UCSD-AML1 (cell line): ENCODE measurements at regions not wholly inside any gene's neighbourhood (a gene's known extent, or its start where the extent isn't known, plus 50 kb on each side); places are given as distances from the start of the nearest gene placed in this dataset.
"Not testable (repeated sequence)": the region's sequence is repeated elsewhere in the genome, so short reads cannot be mapped to it uniquely, and the experiment has no call there.

Experiments used
- DNase-seq: peaks from one replicate; lab custom pipeline; 2025; ENCODE audit not compliant: unreplicated experiment; lab: John Stamatoyannopoulos, UW

GRCh38 chr16:49939495-49939894 is 83.6 kb upstream of the ZNF423 start:
- no peak for DNase-seq

GRCh38 chr16:49940464-49941224 is 84.4 kb upstream of the CNEP1R1 start:
- no peak for DNase-seq

GRCh38 chr16:49944221-49944620 is 80.8 kb upstream of the CNEP1R1 start:
- DNase-seq, result no peak

- DNase-seq, result no peak
Observed at GRCh38 chr16:49947907-49948678, 76.9 kb upstream of the CNEP1R1 start.

- peak; percentile 28 for DNase-seq
Observed at GRCh38 chr16:49951574-49952195, 73.3 kb upstream of the CNEP1R1 start.

DNA sequence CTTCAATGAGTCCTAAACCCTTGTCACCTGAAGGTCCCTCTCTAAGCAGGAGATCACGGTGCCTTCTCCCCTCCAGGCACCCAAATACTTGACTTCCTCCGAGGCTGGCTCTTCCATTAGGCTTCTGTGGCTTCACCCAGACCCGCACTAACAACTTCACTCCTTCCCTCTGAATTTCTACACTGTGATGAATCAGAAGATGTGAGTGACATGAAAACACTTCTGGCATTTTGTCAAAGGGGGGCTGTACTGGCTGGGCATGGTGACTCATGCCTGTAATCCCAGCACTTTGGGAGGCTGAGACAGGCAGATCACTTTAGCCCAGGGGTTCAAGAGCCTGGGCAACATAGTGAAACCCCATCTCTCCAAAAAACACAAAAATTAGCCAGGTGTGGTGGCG is 72.6 kb upstream of the CNEP1R1 start:
- DNase-seq, result no peak

- no peak for DNase-seq
Observed at GRCh38 chr16:49953090-49953489, 71.9 kb upstream of the CNEP1R1 start.

DNA sequence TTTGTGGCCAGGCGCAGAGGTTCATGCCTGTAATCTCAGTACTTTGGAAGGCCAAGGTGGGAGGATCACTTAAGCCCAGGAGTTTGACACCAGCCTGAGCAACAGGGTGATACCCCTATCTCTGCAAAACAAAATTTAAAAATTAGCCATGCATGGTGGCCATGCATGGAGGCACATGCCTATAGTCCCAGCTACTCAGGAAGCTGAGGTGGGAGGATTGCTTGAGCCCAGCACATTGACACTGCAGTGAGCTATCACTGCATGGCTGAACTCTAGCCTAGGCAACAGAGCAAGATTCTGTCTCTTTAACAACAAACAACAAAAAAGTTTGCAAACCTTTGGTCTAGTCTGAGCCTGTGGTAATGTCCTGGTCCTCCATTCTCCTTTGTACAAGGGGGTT is 69.2 kb upstream of the CNEP1R1 start:
- DNase-seq, result no peak

DNA sequence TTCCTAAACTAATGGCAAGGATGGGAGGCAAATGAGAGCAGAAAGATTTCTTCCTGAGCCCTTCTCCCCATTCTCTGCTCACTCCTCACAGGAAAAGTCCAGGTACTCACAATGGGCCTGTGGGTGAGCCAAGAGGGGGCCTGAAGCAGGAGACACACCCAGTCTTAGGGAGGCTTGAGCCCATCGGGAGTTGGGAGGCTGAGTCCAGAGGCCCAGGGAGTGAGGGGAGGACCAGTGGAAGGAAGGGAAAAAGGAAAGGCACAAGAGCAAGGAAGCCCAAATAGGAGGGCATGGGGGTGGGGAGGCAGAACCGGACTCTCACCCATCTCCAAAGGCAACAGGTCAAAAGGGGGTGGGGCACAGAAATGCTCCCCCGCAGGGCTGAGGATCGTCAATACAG is 68.1 kb upstream of the CNEP1R1 start:
- DNase-seq, result no peak

GRCh38 chr16:49958448-49958847 is 66.6 kb upstream of the CNEP1R1 start:
- DNase-seq, result no peak

DNA sequence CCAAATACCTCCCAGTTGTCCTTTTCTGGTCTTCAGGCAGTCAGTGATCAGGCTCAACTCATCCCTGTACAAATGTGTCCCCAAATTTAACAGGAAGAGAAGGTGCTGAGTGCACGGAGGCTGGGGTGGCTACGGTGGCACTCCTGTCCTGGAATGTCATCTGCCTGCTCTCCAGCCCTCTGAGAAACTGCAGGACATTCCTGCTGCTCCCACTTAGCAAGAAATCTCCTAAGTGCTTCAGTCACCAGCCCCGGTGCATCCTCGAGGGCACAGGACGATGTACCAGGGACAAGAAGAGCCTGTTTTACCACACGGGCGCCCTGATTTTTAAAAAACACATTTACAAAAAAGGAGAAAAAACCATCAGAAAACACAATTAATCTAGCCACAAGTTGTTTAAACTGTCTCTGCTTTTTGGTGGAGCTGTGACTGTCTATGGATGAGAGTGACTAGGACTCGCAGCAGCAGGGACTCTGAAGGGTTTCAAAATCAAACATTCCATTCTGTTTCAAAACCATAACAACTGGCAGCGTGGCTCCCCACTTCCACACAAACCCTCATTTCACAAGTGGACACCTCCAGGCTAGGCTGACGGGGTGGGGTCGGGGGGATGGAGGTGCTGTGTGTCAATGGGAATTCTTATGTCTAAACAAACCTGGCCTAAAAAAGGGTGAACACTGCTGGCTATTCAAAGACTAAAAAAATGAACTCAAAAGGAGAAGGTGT is 65.3 kb upstream of the CNEP1R1 start:
- no peak for DNase-seq

DNA sequence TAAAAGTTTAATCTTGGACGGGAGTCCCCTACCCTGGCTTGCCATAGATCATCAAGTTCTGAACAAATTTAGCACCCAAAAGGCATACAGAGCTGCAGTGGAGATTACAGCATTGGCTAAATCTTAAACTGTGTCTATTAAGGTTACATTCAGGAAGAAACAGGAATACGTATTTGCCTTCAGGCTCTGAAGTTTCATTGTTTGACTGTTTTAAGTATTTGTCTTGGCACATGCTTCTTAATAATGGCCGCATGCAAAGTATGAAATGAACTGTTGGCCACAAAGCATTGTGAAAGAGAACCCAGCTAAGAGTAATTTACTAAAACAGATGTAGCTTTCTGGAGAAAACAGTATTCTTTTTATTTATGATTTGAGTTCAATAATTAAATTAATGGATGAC is 63.9 kb upstream of the CNEP1R1 start:
- DNase-seq, result no peak

DNA sequence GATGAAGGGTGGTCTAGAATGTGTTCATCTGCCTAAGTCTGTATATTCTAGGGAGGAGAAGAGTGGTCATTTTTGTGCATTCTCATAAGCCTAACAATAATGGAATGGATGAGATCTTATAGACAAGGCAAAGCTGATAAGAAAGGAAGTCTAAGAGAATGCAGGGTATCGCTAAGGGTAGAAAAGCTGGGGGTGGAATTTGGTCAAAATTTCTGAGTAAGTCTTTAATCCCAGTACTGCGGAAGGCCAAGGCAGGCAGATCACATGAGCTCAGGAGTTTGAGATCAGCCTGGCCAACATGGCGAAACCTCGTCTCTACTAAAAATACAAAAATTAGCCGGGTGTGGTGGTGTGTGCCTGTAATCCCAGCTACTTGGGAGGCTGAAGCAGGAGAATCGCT is 62.5 kb upstream of the CNEP1R1 start:
- not testable (repeated sequence) for DNase-seq

DNA sequence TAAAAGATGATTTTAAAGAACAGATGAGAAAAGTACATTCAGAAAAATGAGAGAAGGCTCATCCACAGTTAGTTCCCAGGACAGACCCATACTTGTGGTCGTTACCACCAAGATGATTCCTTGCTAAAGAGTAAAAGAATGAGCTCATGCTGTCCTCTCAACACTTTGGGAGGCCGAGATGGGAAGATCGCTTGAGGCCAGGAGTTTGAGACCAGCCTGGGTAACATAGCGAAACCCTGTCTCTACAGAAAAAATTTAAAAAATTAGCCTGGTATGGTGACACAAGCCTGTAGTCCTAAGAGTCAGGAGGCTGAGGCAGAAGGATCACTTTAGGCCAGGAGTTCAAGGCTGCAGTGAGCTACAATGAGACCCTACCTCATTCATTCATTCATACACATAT is 60.7 kb upstream of the CNEP1R1 start:
- DNase-seq, result no peak

- no peak for DNase-seq
Observed at GRCh38 chr16:49964973-49965372, 60.1 kb upstream of the CNEP1R1 start.

DNA sequence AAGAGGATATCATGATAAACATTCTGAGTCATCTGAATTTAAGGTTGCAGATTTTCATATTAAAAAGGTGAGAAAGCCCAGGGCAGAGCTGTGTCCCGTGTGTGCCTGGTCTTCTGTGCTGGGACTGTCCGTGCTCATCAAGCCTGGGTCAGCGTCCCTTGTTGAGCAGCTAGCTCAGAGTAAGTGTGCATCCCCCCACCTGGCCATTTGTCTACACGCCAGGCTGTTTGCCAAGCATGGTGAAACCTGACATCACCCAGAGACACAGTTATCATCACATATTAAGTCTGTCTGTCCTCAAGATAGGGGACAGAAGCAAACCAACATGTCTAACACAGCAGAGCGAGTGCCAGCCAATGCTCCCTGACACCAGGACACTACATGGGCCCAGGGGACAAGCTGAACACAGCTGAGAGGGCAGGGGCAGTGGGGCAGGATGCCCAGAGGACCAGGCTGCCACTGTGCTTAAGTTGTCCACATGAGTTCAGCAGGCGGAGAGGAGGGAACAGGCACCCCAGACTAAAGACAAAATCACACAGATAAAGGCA is 57.9 kb upstream of the CNEP1R1 start:
- DNase-seq, result no peak

- DNase-seq, result no peak
Observed at GRCh38 chr16:49969091-49970030, 55.7 kb upstream of the CNEP1R1 start.

GRCh38 chr16:49970797-49971431 is 54.1 kb upstream of the CNEP1R1 start:
- DNase-seq, result no peak

DNA sequence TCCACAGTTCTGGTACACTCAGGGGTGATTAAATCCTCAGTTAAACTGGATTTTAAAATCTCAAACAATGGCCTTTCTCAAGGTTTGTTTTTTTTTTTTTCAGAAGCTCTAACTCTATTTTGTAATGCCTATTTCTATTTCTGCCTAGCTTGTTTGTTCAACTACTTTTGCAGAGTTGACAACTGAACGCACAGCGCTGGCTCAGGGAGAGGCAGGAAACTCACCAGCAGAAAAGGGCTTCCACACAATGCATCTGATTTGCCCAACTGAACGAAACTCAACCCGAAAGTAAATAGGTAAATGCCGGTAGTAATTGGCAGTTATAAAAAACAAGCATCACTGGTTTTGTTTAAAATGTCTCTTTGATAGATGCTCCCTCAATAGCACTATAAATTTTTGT is 52.7 kb upstream of the CNEP1R1 start:
- DNase-seq, result no peak

DNA sequence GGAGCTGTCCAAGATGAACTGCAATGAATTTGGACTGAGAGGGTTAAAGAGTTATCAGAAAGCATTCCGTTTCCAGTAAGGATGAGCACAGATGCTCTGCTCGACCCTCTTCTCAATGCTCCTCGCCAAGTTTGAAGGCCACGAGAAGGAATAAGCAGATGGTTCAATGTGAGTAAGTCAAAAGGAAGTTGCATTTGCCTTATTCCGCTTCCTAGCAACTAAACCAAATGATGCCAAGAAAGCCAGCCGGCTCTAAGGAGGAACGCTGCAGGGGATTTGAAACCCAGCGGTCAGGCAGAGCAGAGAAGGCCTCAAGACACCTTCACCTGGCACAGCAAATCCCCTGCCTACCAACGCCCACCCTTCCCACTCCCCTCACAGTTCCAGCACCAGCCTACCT is 52.1 kb upstream of the CNEP1R1 start:
- DNase-seq, result no peak
